ENCODE measurements at regions not wholly inside any gene's neighbourhood (a gene's known extent, or its start where the extent isn't known, plus 50 kb on each side); places are given as distances from the start of the nearest gene placed in this dataset.

GRCh38 chrX:4182408-4182806, 469.0 kb upstream of the PRKX start:
- TF ChIP-seq, protein P1, sequence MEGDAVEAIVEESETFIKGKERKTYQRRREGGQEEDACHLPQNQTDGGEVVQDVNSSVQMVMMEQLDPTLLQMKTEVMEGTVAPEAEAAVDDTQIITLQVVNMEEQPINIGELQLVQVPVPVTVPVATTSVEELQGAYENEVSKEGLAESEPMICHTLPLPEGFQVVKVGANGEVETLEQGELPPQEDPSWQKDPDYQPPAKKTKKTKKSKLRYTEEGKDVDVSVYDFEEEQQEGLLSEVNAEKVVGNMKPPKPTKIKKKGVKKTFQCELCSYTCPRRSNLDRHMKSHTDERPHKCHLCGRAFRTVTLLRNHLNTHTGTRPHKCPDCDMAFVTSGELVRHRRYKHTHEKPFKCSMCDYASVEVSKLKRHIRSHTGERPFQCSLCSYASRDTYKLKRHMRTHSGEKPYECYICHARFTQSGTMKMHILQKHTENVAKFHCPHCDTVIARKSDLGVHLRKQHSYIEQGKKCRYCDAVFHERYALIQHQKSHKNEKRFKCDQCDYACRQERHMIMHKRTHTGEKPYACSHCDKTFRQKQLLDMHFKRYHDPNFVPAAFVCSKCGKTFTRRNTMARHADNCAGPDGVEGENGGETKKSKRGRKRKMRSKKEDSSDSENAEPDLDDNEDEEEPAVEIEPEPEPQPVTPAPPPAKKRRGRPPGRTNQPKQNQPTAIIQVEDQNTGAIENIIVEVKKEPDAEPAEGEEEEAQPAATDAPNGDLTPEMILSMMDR (conservative IDR thresholded peaks at IDR 0.05; ENCODE audit: low read length) = no peak
- TF ChIP-seq EZH2phosphoT487 (IDR thresholded peaks at IDR 0.05; ENCODE audit: borderline replicate concordance) = no peak

Measured in Loucy (cell line).